Fibroblast of lung (primary cell): ENCODE measurements at regions not wholly inside any gene's neighbourhood (a gene's known extent, or its start where the extent isn't known, plus 50 kb on each side); places are given as distances from the start of the nearest gene placed in this dataset.

Experiments
- EZH2 ChIP-seq: IDR thresholded peaks from 2 replicates; pipeline ENCODE4 v1.5.1; 2012; ENCODE audit warnings: low read length, control low read depth, mild to moderate bottlenecking; ENCODE audit errors: missing control alignments
- TF ChIP-seq, protein P1 (sequence below), 2 donors: IDR thresholded peaks in 1 of 2; conservative IDR thresholded peaks in 1 of 2; 1 replicate in 1 of 2; 2 replicates in 1 of 2; pipeline ENCODE4 v1.5.1; 2011 to 2012; ENCODE audit warnings: low read length in 2 of 2, control low read depth in 1 of 2, inconsistent platforms in 1 of 2, low read depth in 1 of 2, mild to moderate bottlenecking in 1 of 2

DNA sequence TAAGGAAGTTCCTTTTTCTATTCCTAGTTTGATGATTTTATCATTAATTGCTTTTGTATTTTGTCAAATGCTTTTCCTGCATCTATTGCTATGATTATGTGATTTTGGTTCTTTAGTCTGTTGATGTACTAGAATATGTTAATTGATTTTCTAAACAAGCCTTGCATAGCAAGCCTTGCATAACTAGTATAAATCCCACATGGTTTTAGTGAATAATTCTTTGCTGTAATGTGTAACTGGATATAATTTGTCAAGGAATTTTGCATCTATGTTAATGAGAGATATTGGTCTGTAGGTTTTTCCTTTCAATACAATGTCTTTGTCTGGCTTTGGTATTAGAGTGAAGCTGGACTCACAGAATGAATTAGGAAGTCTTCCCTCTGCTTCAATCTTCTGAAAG is 460.2 kb downstream of the LTN1 start:
- TF ChIP-seq, protein P1, sequence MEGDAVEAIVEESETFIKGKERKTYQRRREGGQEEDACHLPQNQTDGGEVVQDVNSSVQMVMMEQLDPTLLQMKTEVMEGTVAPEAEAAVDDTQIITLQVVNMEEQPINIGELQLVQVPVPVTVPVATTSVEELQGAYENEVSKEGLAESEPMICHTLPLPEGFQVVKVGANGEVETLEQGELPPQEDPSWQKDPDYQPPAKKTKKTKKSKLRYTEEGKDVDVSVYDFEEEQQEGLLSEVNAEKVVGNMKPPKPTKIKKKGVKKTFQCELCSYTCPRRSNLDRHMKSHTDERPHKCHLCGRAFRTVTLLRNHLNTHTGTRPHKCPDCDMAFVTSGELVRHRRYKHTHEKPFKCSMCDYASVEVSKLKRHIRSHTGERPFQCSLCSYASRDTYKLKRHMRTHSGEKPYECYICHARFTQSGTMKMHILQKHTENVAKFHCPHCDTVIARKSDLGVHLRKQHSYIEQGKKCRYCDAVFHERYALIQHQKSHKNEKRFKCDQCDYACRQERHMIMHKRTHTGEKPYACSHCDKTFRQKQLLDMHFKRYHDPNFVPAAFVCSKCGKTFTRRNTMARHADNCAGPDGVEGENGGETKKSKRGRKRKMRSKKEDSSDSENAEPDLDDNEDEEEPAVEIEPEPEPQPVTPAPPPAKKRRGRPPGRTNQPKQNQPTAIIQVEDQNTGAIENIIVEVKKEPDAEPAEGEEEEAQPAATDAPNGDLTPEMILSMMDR (conservative IDR thresholded peaks at IDR 0.05 in 1 of 2, IDR thresholded peaks at IDR 0.05 in 1 of 2; ENCODE audit: low read depth in 1 of 2, low read length in 2 of 2) = no peak
- no peak for TF ChIP-seq EZH2
